Neural crest cell (in vitro differentiated cells): ENCODE measurements at regions not wholly inside any gene's neighbourhood (a gene's known extent, or its start where the extent isn't known, plus 50 kb on each side); places are given as distances from the start of the nearest gene placed in this dataset.

ENCODE experiments used
- DNase-seq: peaks from one replicate; pipeline ENCODE4 v3.0.0; 2021; ENCODE audit warnings: low read depth, mixed read lengths, low spot score
- H3K27ac Mint-ChIP-seq: one replicate; pipeline ENCODE4 v1.8.0; 2021; ENCODE audit warnings: mild to moderate bottlenecking, mixed read lengths; ENCODE audit not compliant: unreplicated experiment
- H3K27me3 Mint-ChIP-seq: 2 replicates; pipeline ENCODE4 v1.8.0; 2021; ENCODE audit warnings: low read depth, mild to moderate bottlenecking, mixed read lengths
- H3K36me3 Mint-ChIP-seq: 2 replicates; pipeline ENCODE4 v1.8.0; 2021; ENCODE audit warnings: low read depth, mild to moderate bottlenecking, mixed read lengths
- H3K4me1 Mint-ChIP-seq: 2 replicates; pipeline ENCODE4 v1.8.0; 2021; ENCODE audit warnings: mixed read lengths
- H3K4me3 Mint-ChIP-seq: one replicate; pipeline ENCODE4 v1.8.0; 2021; ENCODE audit warnings: mild to moderate bottlenecking, mixed read lengths
- H3K9me3 Mint-ChIP-seq: 2 replicates; pipeline ENCODE4 v1.8.0; 2021; ENCODE audit warnings: mixed read lengths
- TF ChIP-seq, protein P1 (sequence below): fragments of 200-600 bp; sonication (generic); conservative IDR thresholded peaks from 2 replicates; pipeline ENCODE4 v1.5.0; 2021; ENCODE audit warnings: antibody characterized with exemption, mild to moderate bottlenecking

DNA sequence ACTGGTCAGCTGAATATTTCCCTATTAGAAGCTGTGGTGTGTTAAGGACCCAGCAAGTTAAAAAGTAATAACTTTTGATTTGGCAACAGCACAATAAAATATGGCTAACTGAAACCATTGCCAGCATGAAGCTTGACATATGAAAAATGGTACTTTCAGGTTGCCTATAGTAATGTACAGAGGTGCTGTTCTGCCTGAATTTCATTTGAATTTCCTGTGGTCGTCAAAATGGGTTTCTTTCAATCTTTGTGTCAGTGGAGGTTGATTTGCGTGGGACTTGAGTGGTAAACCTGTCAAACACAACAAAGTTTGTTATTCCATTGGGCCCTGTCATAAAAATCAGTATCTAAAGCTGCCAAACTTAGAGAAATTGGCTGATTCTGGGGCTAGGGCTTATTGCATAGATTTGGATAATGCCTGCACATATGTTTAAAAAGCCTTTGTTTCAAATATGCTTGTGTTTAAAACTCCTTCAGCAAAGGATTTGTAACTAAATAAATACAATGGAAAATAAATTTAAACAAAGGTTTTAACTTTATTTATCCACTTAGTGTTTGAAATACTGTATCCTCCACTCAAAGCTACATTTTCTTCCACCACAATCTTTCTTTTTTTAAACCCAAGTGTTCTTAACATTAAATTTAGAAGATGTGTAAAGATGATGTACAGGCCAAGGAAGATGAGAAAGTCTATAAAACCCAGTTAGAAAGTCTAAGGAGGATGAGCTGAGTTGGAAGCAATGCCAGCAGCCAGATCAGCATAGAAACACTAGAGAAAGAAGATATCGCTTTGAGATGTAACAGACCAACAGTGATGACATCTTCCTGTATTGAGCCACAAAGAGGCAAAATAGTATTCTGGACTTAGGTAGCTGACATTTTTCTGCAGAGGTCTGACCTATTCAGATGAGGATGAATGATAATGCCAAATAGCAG, 134.8 kb upstream of the GIMD1 start:
- no peak for DNase-seq
- Mint-ChIP-seq H3K4me3 (no peak overlapping the region), H3K4me1 (no peaks in the 10 kb centered on the region), H3K36me3 (no peaks in the 10 kb centered on the region), H3K9me3 (peaks cover 4% of the 10 kb centered on the region), H3K27ac (no peak overlapping the region), H3K27me3 (peaks cover 11% of the 10 kb centered on the region)
- TF ChIP-seq, protein P1, sequence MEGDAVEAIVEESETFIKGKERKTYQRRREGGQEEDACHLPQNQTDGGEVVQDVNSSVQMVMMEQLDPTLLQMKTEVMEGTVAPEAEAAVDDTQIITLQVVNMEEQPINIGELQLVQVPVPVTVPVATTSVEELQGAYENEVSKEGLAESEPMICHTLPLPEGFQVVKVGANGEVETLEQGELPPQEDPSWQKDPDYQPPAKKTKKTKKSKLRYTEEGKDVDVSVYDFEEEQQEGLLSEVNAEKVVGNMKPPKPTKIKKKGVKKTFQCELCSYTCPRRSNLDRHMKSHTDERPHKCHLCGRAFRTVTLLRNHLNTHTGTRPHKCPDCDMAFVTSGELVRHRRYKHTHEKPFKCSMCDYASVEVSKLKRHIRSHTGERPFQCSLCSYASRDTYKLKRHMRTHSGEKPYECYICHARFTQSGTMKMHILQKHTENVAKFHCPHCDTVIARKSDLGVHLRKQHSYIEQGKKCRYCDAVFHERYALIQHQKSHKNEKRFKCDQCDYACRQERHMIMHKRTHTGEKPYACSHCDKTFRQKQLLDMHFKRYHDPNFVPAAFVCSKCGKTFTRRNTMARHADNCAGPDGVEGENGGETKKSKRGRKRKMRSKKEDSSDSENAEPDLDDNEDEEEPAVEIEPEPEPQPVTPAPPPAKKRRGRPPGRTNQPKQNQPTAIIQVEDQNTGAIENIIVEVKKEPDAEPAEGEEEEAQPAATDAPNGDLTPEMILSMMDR, result no peak

DNA sequence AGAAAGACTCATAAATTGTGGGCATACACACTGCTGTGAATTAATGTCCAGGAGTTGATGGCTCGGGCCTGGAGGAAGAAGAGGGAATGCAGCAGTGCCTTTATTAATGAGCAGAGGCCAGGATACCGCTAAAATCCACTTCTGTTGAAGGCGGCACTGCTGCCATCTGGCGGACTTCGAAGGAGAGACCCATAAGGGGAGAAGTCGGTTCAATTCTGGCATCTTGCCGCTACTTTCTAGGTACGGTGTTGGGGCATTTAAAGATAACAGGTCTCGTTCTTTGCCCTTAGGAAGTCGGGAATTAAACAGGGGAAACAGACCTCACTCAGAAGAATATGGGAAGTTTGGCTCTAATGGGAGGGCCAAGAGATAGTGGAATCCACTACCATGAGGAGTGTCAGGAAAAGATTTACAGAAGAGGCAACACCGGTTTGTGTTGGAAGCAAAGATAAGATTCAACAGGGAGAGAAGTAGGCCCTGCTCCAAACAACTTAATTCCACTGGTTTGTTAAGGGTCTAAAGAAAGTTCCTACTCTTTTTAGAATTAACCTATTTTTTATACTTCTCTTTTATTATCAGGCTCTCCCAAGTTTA, 133.6 kb upstream of the GIMD1 start:
- no peaks in the 10 kb centered on the region for H3K4me1 Mint-ChIP-seq
- TF ChIP-seq, protein P1, result peak; percentile 80
- H3K9me3 Mint-ChIP-seq, result peaks cover 4% of the 10 kb centered on the region
- peaks cover 11% of the 10 kb centered on the region for H3K27me3 Mint-ChIP-seq
- no peak overlapping the region for H3K4me3 Mint-ChIP-seq
- DNase-seq, result peak; percentile 60
- no peaks in the 10 kb centered on the region for H3K36me3 Mint-ChIP-seq
- no peak overlapping the region for H3K27ac Mint-ChIP-seq

DNA sequence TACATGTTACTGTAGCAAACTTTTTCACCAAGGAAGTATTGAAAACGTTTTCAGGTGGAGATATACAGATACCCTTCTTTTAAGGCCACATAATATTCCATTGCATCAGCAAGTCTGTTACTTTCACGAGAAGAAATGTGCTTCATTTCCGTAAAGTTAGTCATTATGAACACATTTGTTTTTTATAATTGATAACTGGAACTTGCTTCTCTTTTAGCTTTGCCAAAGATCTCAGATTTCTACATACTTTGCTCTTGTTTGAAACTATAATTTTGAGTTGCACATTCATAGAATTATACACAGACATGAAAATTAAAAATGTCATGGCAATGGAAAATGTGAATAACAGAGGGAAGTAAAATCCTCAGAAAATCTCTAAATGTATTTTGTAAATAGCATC, 128.7 kb upstream of the GIMD1 start:
- Mint-ChIP-seq H3K36me3 (no peaks in the 10 kb centered on the region), H3K27me3 (peaks cover 3% of the 10 kb centered on the region), H3K4me1 (no peaks in the 10 kb centered on the region), H3K27ac (no peak overlapping the region), H3K4me3 (no peak overlapping the region), H3K9me3 (peaks cover 4% of the 10 kb centered on the region)
- TF ChIP-seq, protein P1, result no peak
- DNase-seq, result no peak

DNA sequence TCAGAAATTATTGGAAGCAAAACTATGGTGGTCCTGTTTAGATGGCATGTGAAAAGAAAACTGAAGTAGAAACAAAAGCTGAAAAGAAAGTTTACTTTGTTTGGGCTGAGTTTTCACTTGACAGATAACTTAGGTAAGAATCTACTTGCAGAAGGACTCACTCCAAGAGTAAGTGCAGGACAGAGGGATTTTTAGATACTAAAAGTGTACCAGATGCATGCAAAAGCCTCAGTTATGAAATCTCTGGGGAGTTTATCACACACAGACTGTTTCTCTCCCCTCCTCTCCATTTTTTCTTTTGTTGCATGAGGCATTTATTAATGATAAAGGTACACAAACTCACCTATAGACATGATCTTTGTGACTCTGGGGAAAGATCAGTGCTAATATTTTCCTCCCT, 127.5 kb upstream of the GIMD1 start:
- Mint-ChIP-seq H3K4me3 (no peak overlapping the region), H3K4me1 (no peaks in the 10 kb centered on the region), H3K27me3 (no peaks in the 10 kb centered on the region), H3K36me3 (no peaks in the 10 kb centered on the region), H3K9me3 (peaks cover 4% of the 10 kb centered on the region), H3K27ac (no peak overlapping the region)
- DNase-seq, result no peak
- TF ChIP-seq, protein P1, result no peak

DNA sequence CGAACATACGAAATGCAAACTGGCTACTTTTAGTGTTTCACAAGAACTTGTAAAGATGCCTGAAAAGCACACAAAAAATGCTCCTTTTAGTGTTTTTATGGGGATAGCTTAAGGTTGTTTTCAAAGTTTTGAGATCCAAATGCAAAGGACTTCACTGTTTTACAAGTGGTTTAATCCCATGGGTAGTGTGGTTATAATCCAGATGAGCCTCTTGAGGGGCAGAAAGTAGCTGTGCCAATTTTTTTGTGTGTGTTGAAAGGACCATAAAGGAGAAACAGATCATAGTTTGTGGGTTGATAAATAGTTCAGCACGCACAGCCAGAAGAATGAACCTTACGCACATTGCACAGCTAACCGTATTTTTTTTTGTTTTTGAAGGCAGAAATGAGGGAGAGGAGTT, 126.9 kb upstream of the GIMD1 start:
- H3K27me3 Mint-ChIP-seq, result no peaks in the 10 kb centered on the region
- TF ChIP-seq, protein P1, result no peak
- H3K4me3 Mint-ChIP-seq, result no peak overlapping the region
- H3K36me3 Mint-ChIP-seq, result no peaks in the 10 kb centered on the region
- H3K4me1 Mint-ChIP-seq, result no peaks in the 10 kb centered on the region
- peaks cover 4% of the 10 kb centered on the region for H3K9me3 Mint-ChIP-seq
- no peak overlapping the region for H3K27ac Mint-ChIP-seq
- DNase-seq, result no peak
